22Rv1 (cell line): ENCODE measurements at regions not wholly inside any gene's neighbourhood (a gene's known extent, or its start where the extent isn't known, plus 50 kb on each side); places are given as distances from the start of the nearest gene placed in this dataset.

ENCODE experiments used
- CTCF ChIP-seq: fragments of 450-650 bp; IDR thresholded peaks from 2 replicates; pipeline ENCODE4 v1.5.1; 2017; ENCODE audit warnings: mild to moderate bottlenecking
- ZFX ChIP-seq: fragments of 450-650 bp; IDR thresholded peaks from 2 replicates; pipeline ENCODE4 v1.6.1; 2017; ENCODE audit warnings: antibody characterized with exemption, borderline replicate concordance

GRCh38 chr5:33362915-33363314 is 77.8 kb upstream of the TARS1 start:
- TF ChIP-seq CTCF: no peak
- TF ChIP-seq ZFX: no peak
